Trophoblast cell (in vitro differentiated cells and primary cell): ENCODE measurements at regions not wholly inside any gene's neighbourhood (a gene's known extent, or its start where the extent isn't known, plus 50 kb on each side); places are given as distances from the start of the nearest gene placed in this dataset.

Experiments used
- DNase-seq, 2 donors: peaks; one replicate each; pipeline ENCODE4 v3.0.0-alpha.2; 2016
- H2AFZ ChIP-seq: 2 replicates; pipeline ENCODE4 v1.6.1; 2013; ENCODE audit warnings: low read length, moderate library complexity, mild to moderate bottlenecking; ENCODE audit not compliant: insufficient read depth, poor library complexity
- H2AK5ac ChIP-seq: 2 replicates; pipeline ENCODE4 v1.6.1; 2013; ENCODE audit warnings: mild to moderate bottlenecking, low read length
- H2BK120ac ChIP-seq: 2 replicates; pipeline ENCODE4 v1.6.1; 2013; ENCODE audit warnings: low read length, mild to moderate bottlenecking, moderate library complexity; ENCODE audit not compliant: insufficient read depth, poor library complexity
- H2BK12ac ChIP-seq: 2 replicates; pipeline ENCODE4 v1.6.1; 2013; ENCODE audit warnings: mild to moderate bottlenecking, low read length, moderate library complexity
- H2BK5ac ChIP-seq: 2 replicates; pipeline ENCODE4 v1.6.1; 2013; ENCODE audit warnings: low read length, low read depth, moderate library complexity, mild to moderate bottlenecking; ENCODE audit not compliant: poor library complexity
- H3K14ac ChIP-seq: 2 replicates; pipeline ENCODE4 v1.6.1; 2013; ENCODE audit warnings: mild to moderate bottlenecking, low read length
- H3K18ac ChIP-seq: 2 replicates; pipeline ENCODE4 v1.6.1; 2013; ENCODE audit warnings: mild to moderate bottlenecking, low read length
- H3K23ac ChIP-seq: 2 replicates; pipeline ENCODE4 v1.6.1; 2013; ENCODE audit warnings: low read length
- H3K27ac ChIP-seq: 2 replicates; pipeline ENCODE4 v1.5.1; 2013; ENCODE audit warnings: low read depth, mild to moderate bottlenecking, inconsistent platforms, low read length, moderate library complexity
- H3K27me3 ChIP-seq: 2 replicates; pipeline ENCODE4 v1.6.1; 2013; ENCODE audit warnings: inconsistent platforms, mild to moderate bottlenecking, low read length, moderate library complexity; ENCODE audit not compliant: insufficient read depth
- H3K36me3 ChIP-seq, 2 experiments: 1 replicate in 1 of 2; 2 replicates in 1 of 2; pipeline ENCODE4 v1.6.1; 2013; ENCODE audit warnings: low read length in 2 of 2, mild to moderate bottlenecking in 2 of 2, moderate library complexity in 1 of 2; ENCODE audit not compliant: insufficient read depth in 2 of 2, control insufficient read depth in 1 of 2
- H3K4ac ChIP-seq: 2 replicates; pipeline ENCODE4 v1.6.1; 2013; ENCODE audit warnings: low read depth, mild to moderate bottlenecking, low read length, moderate library complexity
- H3K4me1 ChIP-seq, 2 experiments: 1 replicate in 1 of 2; 2 replicates in 1 of 2; pipeline ENCODE4 v1.6.1; 2013; ENCODE audit warnings: low read length in 2 of 2, mild to moderate bottlenecking in 2 of 2, moderate library complexity in 1 of 2; ENCODE audit not compliant: insufficient read depth in 2 of 2, control insufficient read depth in 1 of 2
- H3K4me2 ChIP-seq: 2 replicates; pipeline ENCODE4 v1.6.1; 2013; ENCODE audit warnings: inconsistent platforms, mild to moderate bottlenecking, low read length, moderate library complexity
- H3K4me3 ChIP-seq: 2 replicates; pipeline ENCODE4 v1.5.1; 2013; ENCODE audit warnings: mild to moderate bottlenecking, low read depth, low read length, inconsistent platforms
- H3K79me1 ChIP-seq: one replicate; pipeline ENCODE4 v1.6.1; 2013; ENCODE audit warnings: low read length
- H3K79me2 ChIP-seq: 2 replicates; pipeline ENCODE4 v1.6.1; 2013; ENCODE audit warnings: low read length, mild to moderate bottlenecking; ENCODE audit not compliant: control insufficient read depth, insufficient read depth, poor library complexity
- H3K9ac ChIP-seq: 2 replicates; pipeline ENCODE4 v1.6.1; 2013; ENCODE audit warnings: mild to moderate bottlenecking, low read length
- H3K9me3 ChIP-seq: 2 replicates; pipeline ENCODE4 v1.6.1; 2013; ENCODE audit warnings: low read depth, mild to moderate bottlenecking, control low read depth, inconsistent platforms, low read length; ENCODE audit not compliant: insufficient read depth
- H4K12ac ChIP-seq: 2 replicates; pipeline ENCODE4 v1.6.1; 2013; ENCODE audit warnings: low read depth, mild to moderate bottlenecking, low read length, moderate library complexity
- H4K8ac ChIP-seq: 2 replicates; pipeline ENCODE4 v1.6.1; 2013; ENCODE audit warnings: low read depth, mild to moderate bottlenecking, low read length, moderate library complexity
- H4K91ac ChIP-seq: one replicate; pipeline ENCODE4 v1.6.1; 2013; ENCODE audit warnings: low read depth, mild to moderate bottlenecking, low read length, moderate library complexity
- WGBS: extraction: QIAGEN DNeasy Blood & Tissue Kit; methylation state at CpG from one replicate; pipeline ENCODE4 v1.1.7; 2013; ENCODE audit warnings: missing lambda C conversion rate; ENCODE audit not compliant: insufficient read length, insufficient coverage; ENCODE audit errors: extremely low coverage; 5-methylcytosine and 5-hydroxymethylcytosine counted together

DNA sequence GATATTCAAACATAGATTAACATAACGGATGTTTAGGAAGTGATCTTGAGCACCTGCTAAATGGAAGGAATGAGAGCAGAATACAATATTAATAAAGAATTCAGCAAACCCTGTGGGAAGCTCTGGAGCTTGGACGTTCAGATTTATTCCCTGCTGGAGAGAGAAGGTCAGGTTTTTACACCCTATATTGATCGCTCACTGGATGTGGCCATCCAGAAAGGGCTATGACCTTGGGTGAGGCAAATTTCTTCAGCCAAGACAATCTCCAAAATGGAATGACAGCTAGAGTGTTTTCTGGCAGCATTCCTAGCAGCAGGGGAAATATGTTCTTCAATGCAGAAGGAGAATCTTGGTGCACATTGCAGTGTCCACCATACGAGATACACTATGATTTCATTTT, 288.3 kb downstream of the IRS1 start:
- Histone ChIP-seq H3K18ac (no peak overlapping the region), H4K91ac (no peak overlapping the region), H3K27me3 (no peaks in the 10 kb centered on the region), H3K14ac (no peak overlapping the region), H2AFZ (no peak overlapping the region), H3K4me2 (no peak overlapping the region), H2BK5ac (no peak overlapping the region), H2BK120ac (no peak overlapping the region), H3K79me2 (no peaks in the 10 kb centered on the region), H3K23ac (no peak overlapping the region), H2AK5ac (no peak overlapping the region), H4K12ac (no peak overlapping the region), H3K4me3 (no peak overlapping the region), H3K9me3 (no peaks in the 10 kb centered on the region), H3K4me1 (no peaks in the 10 kb centered on the region), H3K4ac (no peak overlapping the region), H3K36me3 (no peaks in the 10 kb centered on the region), H2BK12ac (no peak overlapping the region), H3K27ac (no peak overlapping the region), H3K9ac (no peak overlapping the region), H4K8ac (no peak overlapping the region), H3K79me1 (no peaks in the 10 kb centered on the region)
- no CpG with 5 or more reads among the region's 4 CpGs for WGBS
- no peak for DNase-seq

DNA sequence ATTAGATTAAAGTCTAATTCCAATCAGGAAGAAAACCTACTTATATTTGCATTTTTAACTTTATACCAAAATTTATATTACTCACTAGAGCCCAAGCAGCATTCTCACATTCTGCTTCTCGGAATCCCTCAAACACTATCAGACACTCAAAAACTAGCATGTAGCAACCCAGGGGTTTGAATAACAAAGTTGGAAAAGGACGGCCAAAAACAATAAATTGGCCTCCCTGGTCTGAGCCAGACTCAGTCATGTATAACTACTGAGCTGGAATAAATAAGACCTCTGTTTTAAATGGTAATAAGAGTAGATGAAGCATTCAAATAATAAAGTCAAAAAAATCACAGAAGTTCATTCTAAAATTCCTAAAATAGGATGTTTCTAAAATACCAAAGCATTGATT, 290.9 kb downstream of the IRS1 start:
- Histone ChIP-seq H4K91ac (no peak overlapping the region), H4K12ac (no peak overlapping the region), H3K23ac (no peak overlapping the region), H3K79me2 (no peaks in the 10 kb centered on the region), H2BK5ac (no peak overlapping the region), H3K18ac (no peak overlapping the region), H3K14ac (no peak overlapping the region), H3K36me3 (no peaks in the 10 kb centered on the region), H3K79me1 (no peaks in the 10 kb centered on the region), H4K8ac (no peak overlapping the region), H3K9me3 (no peaks in the 10 kb centered on the region), H3K9ac (no peak overlapping the region), H3K4me3 (no peak overlapping the region), H2BK120ac (no peak overlapping the region), H2AK5ac (no peak overlapping the region), H3K27me3 (no peaks in the 10 kb centered on the region), H2BK12ac (no peak overlapping the region), H3K4me2 (no peak overlapping the region), H3K4me1 (no peaks in the 10 kb centered on the region), H3K27ac (no peak overlapping the region), H2AFZ (no peak overlapping the region), H3K4ac (no peak overlapping the region)
- no peak for DNase-seq
- WGBS = no CpG with 5 or more reads among the region's 2 CpGs

DNA sequence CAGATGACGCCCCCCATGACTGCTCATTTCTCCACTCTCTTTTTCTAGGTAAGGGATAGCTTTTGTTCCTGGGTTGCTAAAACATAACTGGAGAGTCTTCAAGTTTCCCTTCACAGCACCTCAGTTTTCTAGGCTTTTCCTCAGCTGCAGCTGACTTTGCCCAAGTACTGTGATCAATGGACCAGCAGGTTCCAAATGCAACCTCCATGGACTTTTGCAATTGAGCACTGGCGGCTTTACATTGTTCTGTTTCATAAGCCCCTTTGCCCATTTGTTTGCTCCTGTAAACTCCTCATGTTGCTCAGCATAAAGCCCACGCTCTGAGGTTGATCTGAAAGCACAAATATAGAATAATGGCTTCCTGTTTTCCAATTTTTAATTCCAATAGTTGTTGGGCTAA, 291.6 kb downstream of the IRS1 start:
- Histone ChIP-seq H4K12ac (no peak overlapping the region), H3K79me2 (no peaks in the 10 kb centered on the region), H3K4me2 (no peak overlapping the region), H3K18ac (no peak overlapping the region), H3K9ac (no peak overlapping the region), H2BK120ac (no peak overlapping the region), H3K23ac (no peak overlapping the region), H3K4me3 (no peak overlapping the region), H3K27me3 (no peaks in the 10 kb centered on the region), H3K4ac (no peak overlapping the region), H2BK12ac (no peak overlapping the region), H4K8ac (no peak overlapping the region), H3K27ac (no peak overlapping the region), H4K91ac (no peak overlapping the region), H2BK5ac (no peak overlapping the region), H2AK5ac (no peak overlapping the region), H3K4me1 (no peaks in the 10 kb centered on the region), H3K79me1 (no peaks in the 10 kb centered on the region), H3K36me3 (no peaks in the 10 kb centered on the region), H3K14ac (no peak overlapping the region), H3K9me3 (no peaks in the 10 kb centered on the region), H2AFZ (no peak overlapping the region)
- WGBS = no CpG with 5 or more reads among the region's 3 CpGs
- no peak for DNase-seq

DNA sequence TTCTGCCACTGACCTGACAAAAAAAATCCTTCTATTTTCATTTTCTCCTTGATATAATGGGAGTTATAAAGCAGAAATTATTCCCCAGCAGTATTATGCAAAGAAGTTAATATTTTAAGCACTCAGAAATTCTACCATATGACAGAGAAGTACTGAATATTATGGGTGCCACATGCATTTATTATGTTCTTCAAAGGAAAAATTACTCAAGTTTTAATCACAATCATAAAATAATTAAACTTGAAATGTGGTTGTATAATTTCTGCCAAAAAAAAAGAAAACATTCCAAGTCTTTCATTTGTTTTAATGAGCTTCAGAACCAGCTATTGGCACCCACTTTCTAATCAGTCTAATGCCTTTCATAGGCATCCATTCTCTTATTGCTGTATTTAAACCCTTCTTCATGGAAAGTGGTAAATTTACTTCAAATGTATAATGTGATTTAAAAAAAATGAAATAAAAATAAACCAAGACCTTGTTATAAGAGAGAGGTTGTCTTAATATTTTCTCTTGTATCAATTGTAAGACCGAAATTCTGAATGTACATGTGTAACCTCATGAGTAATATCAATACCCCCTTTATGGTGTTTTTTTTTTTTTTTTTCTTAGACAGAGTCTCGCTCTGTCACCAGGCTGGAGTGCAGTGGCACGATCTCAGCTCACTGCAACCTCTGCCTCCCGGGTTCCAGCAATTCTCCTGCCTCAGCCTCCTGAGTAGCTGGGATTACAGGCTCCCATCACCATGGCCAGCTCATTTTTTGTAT, 302.3 kb downstream of the IRS1 start:
- Histone ChIP-seq H4K91ac (no peak overlapping the region), H4K8ac (no peak overlapping the region), H2BK5ac (no peak overlapping the region), H3K4me3 (no peak overlapping the region), H2BK12ac (no peak overlapping the region), H2AFZ (no peak overlapping the region), H2BK120ac (no peak overlapping the region), H3K4ac (no peak overlapping the region), H3K79me2 (no peaks in the 10 kb centered on the region), H3K23ac (no peak overlapping the region), H3K79me1 (no peaks in the 10 kb centered on the region), H3K4me1 (peaks cover 0 to 5% of the 10 kb centered on the region in 2 experiments), H4K12ac (no peak overlapping the region), H3K14ac (no peak overlapping the region), H3K9me3 (no peaks in the 10 kb centered on the region), H3K4me2 (no peak overlapping the region), H3K27ac (no peak overlapping the region), H3K9ac (no peak overlapping the region), H3K18ac (no peak overlapping the region), H3K36me3 (no peaks in the 10 kb centered on the region), H2AK5ac (no peak overlapping the region), H3K27me3 (no peaks in the 10 kb centered on the region)
- WGBS = no CpG with 5 or more reads among the region's 4 CpGs
- DNase-seq = no peak
